ENCODE measurements at regions not wholly inside any gene's neighbourhood (a gene's known extent, or its start where the extent isn't known, plus 50 kb on each side); places are given as distances from the start of the nearest gene placed in this dataset.

DNA sequence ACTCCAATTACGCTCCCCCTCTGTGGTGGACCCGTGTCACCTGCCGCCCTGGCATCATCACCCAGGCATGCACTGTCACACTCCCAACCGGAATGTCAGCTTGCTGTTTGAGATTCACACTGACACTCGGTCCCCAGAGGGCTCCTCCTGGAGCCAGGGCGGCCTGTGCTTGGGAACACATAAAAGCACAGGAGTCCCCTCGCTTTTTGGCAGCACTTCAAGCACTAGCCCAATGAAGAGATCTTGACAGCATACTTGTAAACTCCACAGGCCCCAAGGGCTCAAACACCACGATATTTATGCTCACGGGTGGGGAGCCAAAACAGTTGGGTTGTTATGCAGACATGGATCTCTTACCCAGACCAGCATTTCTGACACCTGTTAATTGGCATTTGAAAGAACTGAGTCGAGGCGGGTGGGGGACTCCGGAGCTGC, 90.8 kb upstream of the EGFLAM start:
- Histone ChIP-seq H3K14ac (replicated peaks; ENCODE audit: low read depth, low read length) (no peak overlapping the region), H2BK15ac (ENCODE audit: low read depth, low read length) (no peak overlapping the region), H4K91ac (ENCODE audit: insufficient read depth, low read depth, low read length) (no peak overlapping the region), H3K56ac (ENCODE audit: extremely low read depth, insufficient read depth, low read length) (no peak overlapping the region), H2AFZ (replicated peaks; ENCODE audit: low read length, poor library complexity) (no peak overlapping the region), H3K27me3 (ENCODE audit: control insufficient read depth, insufficient read depth, low read length) (peaks cover 9% of the 10 kb centered on the region; the same call in 1 of the 2 replicates), H3K4me2 (ENCODE audit: low read depth, low read length) (no peak overlapping the region), H3K18ac (ENCODE audit: low read depth, low read length) (no peak overlapping the region), H3K9ac (ENCODE audit: low read depth, low read length) (no peak overlapping the region), H4K20me1 (ENCODE audit: insufficient read depth, low read length) (no peaks in the 10 kb centered on the region), H2BK20ac (ENCODE audit: low read depth, low read length) (no peak overlapping the region), H3K9me3 (ENCODE audit: control insufficient read depth, insufficient read depth, low read length) (no peaks in the 10 kb centered on the region), H2AK9ac (replicated peaks; ENCODE audit: low read depth, low read length, poor library complexity) (no peak overlapping the region), H2BK120ac (ENCODE audit: low read depth, low read length) (no peak overlapping the region), H4K5ac (ENCODE audit: low read depth, low read length) (no peak overlapping the region), H3K23ac (ENCODE audit: low read depth, low read length) (no peak overlapping the region), H3K36me3 (ENCODE audit: control insufficient read depth, insufficient read depth, low read length) (no peaks in the 10 kb centered on the region), H3K27ac (ENCODE audit: insufficient read depth, low read length) (no peak overlapping the region), H3K9me1 (ENCODE audit: insufficient read depth, low read length) (no peaks in the 10 kb centered on the region), H3K4me1 (ENCODE audit: control insufficient read depth, insufficient read depth, low read length) (no peaks in the 10 kb centered on the region), H3K4ac (ENCODE audit: low read depth, low read length) (no peak overlapping the region), H3K79me1 (ENCODE audit: low read depth in 1 of 2, low read length in 2 of 2) (no peaks in the 10 kb centered on the region), H4K8ac (ENCODE audit: low read depth in 2 of 2, low read length in 2 of 2) (no peak overlapping the region), H3K4me3 (ENCODE audit: insufficient read depth, low read depth, low read length) (no peak overlapping the region), H2AK5ac (ENCODE audit: low read depth, low read length) (no peak overlapping the region), H2BK5ac (ENCODE audit: low read depth, low read length, poor library complexity, severe bottlenecking) (no peak overlapping the region)
- ChIA-PET POLR2A (ENCODE audit: unreplicated experiment) (no interaction called here), CTCF (no interaction called here)
- in situ Hi-C loops (cut with MboI; ENCODE audit: low sequenced_read_pairs), result no loop called here
- TF ChIP-seq CEBPB (IDR thresholded peaks at IDR 0.05; ENCODE audit: low read depth, low read length) (no peak), RAD21 (IDR thresholded peaks at IDR 0.05; ENCODE audit: low read length) (no peak), RFX5 (IDR thresholded peaks at IDR 0.05; ENCODE audit: low read depth, low read length) (no peak), NFE2L2 (IDR thresholded peaks at IDR 0.05; ENCODE audit: low read depth, low read length) (no peak), SMC3 (IDR thresholded peaks at IDR 0.05; ENCODE audit: low read depth, low read length) (no peak), FOS (IDR thresholded peaks at IDR 0.05; ENCODE audit: low read depth, low read length) (no peak), BHLHE40 (IDR thresholded peaks at IDR 0.05; ENCODE audit: low read depth, low read length) (no peak), MAFK (IDR thresholded peaks at IDR 0.05; ENCODE audit: low read depth, low read length) (no peak), POLR2A (IDR thresholded peaks at IDR 0.05; ENCODE audit: low read depth, low read length) (no peak), MXI1 (IDR thresholded peaks at IDR 0.05; ENCODE audit: borderline replicate concordance, low read depth, low read length) (no peak), RCOR1 (IDR thresholded peaks at IDR 0.05; ENCODE audit: insufficient replicate concordance, low read length) (no peak), CHD1 (IDR thresholded peaks at IDR 0.05; ENCODE audit: low read depth, low read length) (no peak)
- TF ChIP-seq, protein P1, sequence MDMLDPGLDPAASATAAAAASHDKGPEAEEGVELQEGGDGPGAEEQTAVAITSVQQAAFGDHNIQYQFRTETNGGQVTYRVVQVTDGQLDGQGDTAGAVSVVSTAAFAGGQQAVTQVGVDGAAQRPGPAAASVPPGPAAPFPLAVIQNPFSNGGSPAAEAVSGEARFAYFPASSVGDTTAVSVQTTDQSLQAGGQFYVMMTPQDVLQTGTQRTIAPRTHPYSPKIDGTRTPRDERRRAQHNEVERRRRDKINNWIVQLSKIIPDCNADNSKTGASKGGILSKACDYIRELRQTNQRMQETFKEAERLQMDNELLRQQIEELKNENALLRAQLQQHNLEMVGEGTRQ (IDR thresholded peaks at IDR 0.05; ENCODE audit: low read depth, low read length), result no peak
- intact Hi-C loops (cut with micrococcal nuclease), result no loop called here
- no TSS peak for BruUV-seq (replicated peaks)
- ATAC-seq (ENCODE audit: low read depth) (no peak), DNase-seq (no peak)
- dilution Hi-C loops (cut with HindIII; ENCODE audit: low sequenced_read_pairs, unreplicated experiment), result no loop called here
- WGBS, 2 experiments (ENCODE audit: extremely low coverage in 2 of 2, insufficient read length in 1 of 2), result 20% methylated on average over 5 of the region's 12 CpGs; no CpG with 5 or more reads in 1 of the 2 experiments
